SK-N-SH (cell line): ENCODE measurements at regions not wholly inside any gene's neighbourhood (a gene's known extent, or its start where the extent isn't known, plus 50 kb on each side); places are given as distances from the start of the nearest gene placed in this dataset.

Experiments used
- CTCF ChIA-PET: fragments of 300-600, 350-600 bp; formaldehyde crosslinking; extraction: SDS; loops from one replicate; lab custom pipeline; 2021; lab: Yijun Ruan, JAX
- POLR2A ChIA-PET: fragments of 350-600 bp; sonication (Branson Sonifier 250); formaldehyde crosslinking; extraction: SDS; loops from one replicate; lab custom pipeline; 2020; ENCODE audit warnings: antibody characterized with exemption, inconsistent platforms; lab: Yijun Ruan, JAX
- DNase-seq: peaks from one replicate; pipeline ENCODE4 v3.0.0; 2012
- H2AFZ ChIP-seq: fragments of 200-600 bp; sonication (generic); 2 replicates; pipeline ENCODE4 v1.8.1; 2016; ENCODE audit warnings: antibody characterized with exemption, mild to moderate bottlenecking, low read depth
- H3F3A ChIP-seq: fragments of 200-600 bp; sonication (generic); replicated peaks from 2 replicates; pipeline ENCODE3; 2016; ENCODE audit warnings: antibody characterized with exemption, mild to moderate bottlenecking; ENCODE audit not compliant: insufficient read depth
- H3K27ac ChIP-seq, 2 experiments: fragments of 200-500 bp in 1 of 2; fragments of 200-600 bp in 1 of 2; sonication (Bioruptor generic) in 1 of 2; sonication (generic), shearing (Covaris generic) in 1 of 2; 2 replicates each; pipeline versions ENCODE4 v1.5.1 to v1.6.1; 2014 to 2016; ENCODE audit warnings: low read depth in 2 of 2, inconsistent platforms in 1 of 2, low read length in 1 of 2, mild to moderate bottlenecking in 1 of 2, mixed read lengths in 1 of 2
- H3K27me3 ChIP-seq: fragments of 200-600 bp; sonication (generic), shearing (Covaris generic); 2 replicates; pipeline ENCODE4 v1.6.1; 2016; ENCODE audit warnings: mixed run types; ENCODE audit not compliant: insufficient read depth
- H3K36me3 ChIP-seq, 2 experiments: fragments of 200-500 bp in 1 of 2; fragments of 200-600 bp in 1 of 2; sonication (Bioruptor generic) in 1 of 2; sonication (generic) in 1 of 2; replicated peaks in 1 of 2; 2 replicates each; pipeline versions ENCODE3 to v1.5.1; 2014 to 2016; ENCODE audit warnings: low read length in 1 of 2, mild to moderate bottlenecking in 1 of 2; ENCODE audit not compliant: insufficient read depth in 2 of 2, control insufficient read depth in 1 of 2
- H3K4me1 ChIP-seq, 2 experiments: fragments of 200-500 bp in 1 of 2; fragments of 200-600 bp in 1 of 2; sonication (Bioruptor generic) in 1 of 2; sonication (generic), shearing (Covaris generic) in 1 of 2; 2 replicates each; pipeline versions ENCODE4 v1.5.1 to v1.6.1; 2014 to 2016; ENCODE audit warnings: low read depth in 1 of 2, low read length in 1 of 2, mixed run types in 1 of 2; ENCODE audit not compliant: insufficient read depth in 2 of 2, control insufficient read depth in 1 of 2
- H3K4me2 ChIP-seq: fragments of 200-600 bp; sonication (generic), shearing (Covaris generic); 2 replicates; pipeline ENCODE4 v1.6.1; 2017; ENCODE audit warnings: mixed run types
- H3K4me3 ChIP-seq, 2 experiments: fragments of 200-500 bp in 1 of 2; fragments of 200-600 bp in 1 of 2; sonication (Bioruptor generic) in 1 of 2; sonication (generic), shearing (Covaris generic) in 1 of 2; 2 replicates each; pipeline versions ENCODE4 v1.5.1 to v1.8.1; 2014 to 2016; ENCODE audit warnings: low read depth in 2 of 2, inconsistent platforms in 1 of 2, low read length in 1 of 2, mild to moderate bottlenecking in 1 of 2, mixed read lengths in 1 of 2, moderate library complexity in 1 of 2
- H3K79me2 ChIP-seq: fragments of 200-600 bp; sonication (generic); 2 replicates; pipeline ENCODE4 v1.8.1; 2017; ENCODE audit warnings: mild to moderate bottlenecking; ENCODE audit not compliant: insufficient read depth
- H3K9ac ChIP-seq: fragments of 200-600 bp; sonication (generic); 2 replicates; pipeline ENCODE4 v1.6.1; 2017; ENCODE audit warnings: mixed run types
- H3K9me2 ChIP-seq: fragments of 200-600 bp; sonication (generic); 2 replicates; pipeline ENCODE4 v1.6.1; 2017; ENCODE audit warnings: mixed run types
- H3K9me3 ChIP-seq: fragments of 200-600 bp; sonication (generic); 2 replicates; pipeline ENCODE4 v1.6.1; 2017; ENCODE audit warnings: mixed run types, mild to moderate bottlenecking, moderate library complexity
- H4K20me1 ChIP-seq: fragments of 200-600 bp; sonication (generic); 2 replicates; pipeline ENCODE4 v1.6.1; 2017; ENCODE audit warnings: mild to moderate bottlenecking, mixed run types; ENCODE audit not compliant: insufficient read depth
- ELF1 ChIP-seq: IDR thresholded peaks from 2 replicates; pipeline ENCODE4 v1.4.0; 2012
- JUND ChIP-seq: IDR thresholded peaks from 2 replicates; pipeline ENCODE4 v1.4.0; 2012
- NRF1 ChIP-seq: IDR thresholded peaks from 2 replicates; pipeline ENCODE4 v1.6.1; 2012; ENCODE audit warnings: low read depth, mild to moderate bottlenecking, low read length
- POLR2AphosphoS5 ChIP-seq: IDR thresholded peaks from 2 replicates; pipeline ENCODE4 v1.6.1; 2012; ENCODE audit warnings: low read depth, low read length
- RAD21 ChIP-seq: IDR thresholded peaks from 2 replicates; pipeline ENCODE4 v1.6.1; 2012; ENCODE audit warnings: mild to moderate bottlenecking, low read length
- RCOR1 ChIP-seq: fragments of 150-350 bp; IDR thresholded peaks from 2 replicates; pipeline ENCODE4 v1.6.1; 2017; ENCODE audit warnings: antibody characterized with exemption, low read length
- RFX5 ChIP-seq: IDR thresholded peaks from 2 replicates; pipeline ENCODE4 v1.6.1; 2012; ENCODE audit warnings: mild to moderate bottlenecking, improper control_type of control experiment, low read length
- RXRA ChIP-seq: IDR thresholded peaks from 2 replicates; pipeline ENCODE4 v1.4.0; 2012; ENCODE audit warnings: low read depth, mild to moderate bottlenecking, borderline replicate concordance
- SIN3A ChIP-seq: IDR thresholded peaks from 2 replicates; pipeline ENCODE4 v1.6.1; 2012; ENCODE audit warnings: low read depth, mild to moderate bottlenecking, low read length, moderate library complexity, borderline replicate concordance
- TEAD4 ChIP-seq: IDR thresholded peaks from 2 replicates; pipeline ENCODE4 v1.4.0; 2012; ENCODE audit warnings: mild to moderate bottlenecking, borderline replicate concordance; ENCODE audit not compliant: insufficient read depth
- YY1 ChIP-seq: IDR thresholded peaks from 2 replicates; pipeline ENCODE4 v1.4.0; 2012; ENCODE audit warnings: low read depth, mild to moderate bottlenecking
- WGBS: methylation state at CpG from one replicate; pipeline ENCODE4 v1.1.6; 2017; ENCODE audit warnings: low lambda C conversion rate; 5-methylcytosine and 5-hydroxymethylcytosine counted together
- TF ChIP-seq, protein P1 (sequence below): IDR thresholded peaks from 2 replicates; pipeline ENCODE4 v1.4.0; 2012; ENCODE audit warnings: low read depth

- Histone ChIP-seq H3K79me2 (no peaks in the 10 kb centered on the region), H3F3A (no peaks in the 10 kb centered on the region), H3K9me2 (no peaks in the 10 kb centered on the region), H3K4me2 (no peak overlapping the region), H3K4me1 (no peaks in the 10 kb centered on the region), H3K4me3 (no peak overlapping the region), H3K9me3 (no peaks in the 10 kb centered on the region), H3K27ac (no peak overlapping the region), H3K9ac (no peak overlapping the region), H2AFZ (no peak overlapping the region), H3K27me3 (no peaks in the 10 kb centered on the region), H4K20me1 (no peaks in the 10 kb centered on the region), H3K36me3 (no peaks in the 10 kb centered on the region)
- 29% methylated on average over 9 of the region's 9 CpGs for WGBS
- no peak for TF ChIP-seq RCOR1
- ChIA-PET CTCF (no interaction called here), POLR2A (no interaction called here)
- no peak for DNase-seq
Measured at GRCh38 chr1:5585256-5585655, 407.0 kb downstream of the NPHP4 start.

DNA sequence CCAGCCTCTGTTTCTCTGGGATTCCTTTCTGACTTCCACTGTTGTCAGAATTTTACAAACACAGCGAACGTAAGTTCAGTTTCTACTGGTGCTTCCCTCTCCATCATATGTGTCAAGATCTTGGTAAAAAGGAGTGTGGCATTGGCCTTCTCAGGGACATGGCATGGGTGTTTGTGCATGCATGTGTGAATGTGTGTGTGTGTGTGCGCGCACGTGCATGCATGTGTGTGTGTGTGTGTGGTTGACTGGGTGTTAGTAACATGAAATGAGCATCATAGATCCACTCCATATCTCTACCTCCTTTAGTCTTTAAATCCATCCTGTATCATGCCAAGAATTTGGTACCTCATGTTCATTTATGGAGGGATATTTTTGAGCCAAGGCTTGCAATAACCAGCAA is 411.3 kb downstream of the NPHP4 start:
- no peaks in the 10 kb centered on the region for H3K79me2 ChIP-seq
- H3K27me3 ChIP-seq, result no peaks in the 10 kb centered on the region
- no peak overlapping the region for H2AFZ ChIP-seq
- TF ChIP-seq, protein P1, sequence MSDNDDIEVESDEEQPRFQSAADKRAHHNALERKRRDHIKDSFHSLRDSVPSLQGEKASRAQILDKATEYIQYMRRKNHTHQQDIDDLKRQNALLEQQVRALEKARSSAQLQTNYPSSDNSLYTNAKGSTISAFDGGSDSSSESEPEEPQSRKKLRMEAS, result no peak
- no peak for TF ChIP-seq RXRA
- no peak for TF ChIP-seq TEAD4
- TF ChIP-seq ELF1, result no peak
- no peak for TF ChIP-seq RFX5
- TF ChIP-seq RCOR1, result no peak
- no peak for TF ChIP-seq JUND
- DNase-seq, result no peak
- H3K9ac ChIP-seq, result no peak overlapping the region
- no peak overlapping the region for H3K4me3 ChIP-seq
- no peaks in the 10 kb centered on the region for H3K9me3 ChIP-seq
- ChIA-PET POLR2A (no interaction called here), CTCF (no interaction called here)
- no peaks in the 10 kb centered on the region for H3K4me1 ChIP-seq
- no peak overlapping the region for H3K27ac ChIP-seq
- H3K36me3 ChIP-seq, result no peaks in the 10 kb centered on the region
- no peaks in the 10 kb centered on the region for H3K9me2 ChIP-seq
- H4K20me1 ChIP-seq, result no peaks in the 10 kb centered on the region
- no peak overlapping the region for H3K4me2 ChIP-seq
- 14% methylated on average over 5 of the region's 5 CpGs for WGBS
- H3F3A ChIP-seq, result no peaks in the 10 kb centered on the region

- no peaks in the 10 kb centered on the region for H4K20me1 ChIP-seq
- no peaks in the 10 kb centered on the region for H3F3A ChIP-seq
- no peak overlapping the region for H3K4me2 ChIP-seq
- H3K79me2 ChIP-seq, result no peaks in the 10 kb centered on the region
- TF ChIP-seq RAD21 (no peak), SIN3A (no peak), YY1 (no peak), POLR2AphosphoS5 (no peak), NRF1 (no peak), TEAD4 (no peak), RFX5 (no peak)
- H3K9me3 ChIP-seq, result no peaks in the 10 kb centered on the region
- no peak overlapping the region for H3K4me3 ChIP-seq
- H3K36me3 ChIP-seq, result no peaks in the 10 kb centered on the region
- no peak overlapping the region for H3K27ac ChIP-seq
- H3K27me3 ChIP-seq, result no peaks in the 10 kb centered on the region
- H2AFZ ChIP-seq, result no peak overlapping the region
- no peak overlapping the region for H3K9ac ChIP-seq
- ChIA-PET POLR2A (no interaction called here), CTCF (no interaction called here)
- no peak for DNase-seq
- H3K4me1 ChIP-seq, result no peaks in the 10 kb centered on the region
- WGBS, result 24% methylated on average over 3 of the region's 4 CpGs
- no peaks in the 10 kb centered on the region for H3K9me2 ChIP-seq
Measured at GRCh38 chr1:5579966-5580365, 412.3 kb downstream of the NPHP4 start.
